GM12878 (cell line): ENCODE measurements at regions not wholly inside any gene's neighbourhood (a gene's known extent, or its start where the extent isn't known, plus 50 kb on each side); places are given as distances from the start of the nearest gene placed in this dataset.
A peak's percentile ranks its signal among the peaks of the same experiment; 100 is the strongest.

Experiments
- ATAC-seq: fragments of 200-7000 bp; cut with Tn5 transposase; 3 replicates; pipeline ENCODE4 v1.9.1; 2020; ENCODE audit warnings: mild to moderate bottlenecking, moderate library complexity
- BruUV-seq: library from RNA; stranded (reverse); fragments of 400-500 nt; replicated peaks from 2 replicates; lab custom pipeline; 2021; lab: Mats Ljungman, UMichigan
- CTCF ChIA-PET: fragments of 300-600 bp; sonication (Branson Sonifier 250); formaldehyde crosslinking; extraction: SDS; loops from one replicate; lab custom pipeline; 2021; ENCODE audit warnings: inconsistent platforms; lab: Yijun Ruan, JAX
- POLR2A ChIA-PET: fragments of 350-600 bp; formaldehyde crosslinking; extraction: SDS; loops from one replicate; lab custom pipeline; 2021; ENCODE audit warnings: inconsistent platforms; lab: Charles Lee
- RAD21 ChIA-PET: fragments of 300-600 bp; sonication (Branson Sonifier 250); formaldehyde crosslinking; loops from one replicate; lab custom pipeline; 2023; ENCODE audit warnings: antibody characterized with exemption; ENCODE audit not compliant: unreplicated experiment; lab: Charles Lee
- SMC1A ChIA-PET: fragments of 300-600 bp; sonication (Branson Sonifier 250); formaldehyde crosslinking; loops from one replicate; lab custom pipeline; 2023; ENCODE audit not compliant: unreplicated experiment, uncharacterized antibody; lab: Charles Lee
- DNase-seq: peaks from one replicate; pipeline ENCODE4 v3.0.0-alpha.2; 2011; ENCODE audit warnings: low read depth, low spot score
- FAIRE-seq: peaks from 3 replicates; lab custom pipeline; 2011; peaks lifted over from hg19 to GRCh38; lab: Jason Lieb, UNC
- H2AFZ ChIP-seq: 2 replicates; pipeline ENCODE4 v1.6.0; 2011; ENCODE audit warnings: low read depth, low read length, control low read depth; ENCODE audit not compliant: control insufficient read depth
- H3K27ac ChIP-seq: 2 replicates; pipeline ENCODE4 v1.5.1; 2011; ENCODE audit warnings: control low read depth; ENCODE audit not compliant: control insufficient read depth, insufficient read depth
- H3K27me3 ChIP-seq, 2 experiments: replicated peaks in 1 of 2; 2 replicates each; pipeline versions ENCODE4 v1.6.0 to v1.6.1; 2011; ENCODE audit warnings: low read length in 1 of 2; ENCODE audit not compliant: control insufficient read depth in 2 of 2, insufficient read depth in 2 of 2
- H3K36me3 ChIP-seq, 2 experiments: 2 replicates each; pipeline ENCODE4 v1.5.1; 2011; ENCODE audit warnings: low read length in 1 of 2; ENCODE audit not compliant: control insufficient read depth in 2 of 2, insufficient read depth in 2 of 2
- H3K4me1 ChIP-seq: 2 replicates; pipeline ENCODE4 v1.6.1; 2011; ENCODE audit warnings: mild to moderate bottlenecking, low read length, moderate library complexity, mixed read lengths; ENCODE audit not compliant: control insufficient read depth, insufficient read depth
- H3K4me2 ChIP-seq: 2 replicates; pipeline ENCODE4 v1.6.0; 2011; ENCODE audit warnings: control low read depth; ENCODE audit not compliant: control insufficient read depth, insufficient read depth
- H3K4me3 ChIP-seq: fragments of 200-600 bp; sonication (generic); 2 replicates; pipeline ENCODE4 v1.5.1; 2016
- H3K79me2 ChIP-seq: 2 replicates; pipeline ENCODE4 v1.6.0; 2011; ENCODE audit warnings: low read length; ENCODE audit not compliant: control insufficient read depth, insufficient read depth
- H3K9ac ChIP-seq: 2 replicates; pipeline ENCODE4 v1.8.0; 2011; ENCODE audit warnings: low read length, control low read depth, mixed read lengths; ENCODE audit not compliant: control insufficient read depth, insufficient read depth
- H3K9me3 ChIP-seq: replicated peaks from 3 replicates; pipeline ENCODE4 v1.5.1; 2011; ENCODE audit warnings: mild to moderate bottlenecking, low read length; ENCODE audit not compliant: control insufficient read depth, insufficient read depth
- H4K20me1 ChIP-seq: 2 replicates; pipeline ENCODE4 v1.6.0; 2011; ENCODE audit not compliant: control insufficient read depth, insufficient read depth
- BCL3 ChIP-seq: IDR thresholded peaks from 2 replicates; pipeline ENCODE4 v1.6.1; 2011; ENCODE audit warnings: borderline replicate concordance, low read depth, mild to moderate bottlenecking, moderate library complexity, low read length; ENCODE audit not compliant: insufficient read depth, poor library complexity, severe bottlenecking
- BMI1 ChIP-seq: fragments of 450-650 bp; IDR thresholded peaks from 2 replicates; pipeline ENCODE4 v1.6.1; 2016; ENCODE audit warnings: mild to moderate bottlenecking, moderate library complexity, borderline replicate concordance
- EP300 ChIP-seq, 2 experiments: fragments of 150-350 bp in 1 of 2; IDR thresholded peaks; 2 replicates each; pipeline ENCODE4 v1.6.1; 2011 to 2012; ENCODE audit warnings: low read depth in 2 of 2, low read length in 2 of 2, borderline replicate concordance in 1 of 2, improper control_type of control experiment in 1 of 2, inconsistent platforms in 1 of 2; ENCODE audit not compliant: control insufficient read depth in 1 of 2
- JUNB ChIP-seq: IDR thresholded peaks from 2 replicates; pipeline ENCODE4 v1.6.1; 2016; ENCODE audit warnings: antibody characterized with exemption, mild to moderate bottlenecking
- JUND ChIP-seq: IDR thresholded peaks from 2 replicates; pipeline ENCODE4 v1.6.1; 2012; ENCODE audit warnings: low read depth, mild to moderate bottlenecking, low read length, improper control_type of control experiment, moderate library complexity
- MLLT1 ChIP-seq: fragments of 450-650 bp; IDR thresholded peaks from 2 replicates; pipeline ENCODE4 v1.6.1; 2016; ENCODE audit warnings: mild to moderate bottlenecking
- MTA2 ChIP-seq: fragments of 450-650 bp; IDR thresholded peaks from 2 replicates; pipeline ENCODE4 v1.6.1; 2016; ENCODE audit warnings: low read depth, mild to moderate bottlenecking, moderate library complexity
- NFYB ChIP-seq: IDR thresholded peaks from 2 replicates; pipeline ENCODE4 v1.6.1; 2011; ENCODE audit warnings: low read depth, mild to moderate bottlenecking, low read length, improper control_type of control experiment, moderate library complexity; ENCODE audit not compliant: insufficient read depth
- RUNX3 ChIP-seq: IDR thresholded peaks from 2 replicates; pipeline ENCODE4 v1.6.1; 2012; ENCODE audit warnings: low read length, inconsistent platforms
- USF2 ChIP-seq: IDR thresholded peaks from 2 replicates; pipeline ENCODE4 v1.6.1; 2011; ENCODE audit warnings: low read depth, low read length, improper control_type of control experiment, borderline replicate concordance
- ZZZ3 ChIP-seq: IDR thresholded peaks from 2 replicates; pipeline ENCODE4 v1.6.1; 2011; ENCODE audit warnings: low read depth; ENCODE audit not compliant: control insufficient read depth, insufficient read length
- WGBS: methylation state at CpG from one replicate; pipeline ENCODE4 v1.1.6; 2016; ENCODE audit warnings: low lambda C conversion rate; ENCODE audit not compliant: insufficient replicate concordance, insufficient coverage; ENCODE audit errors: missing lambda C conversion rate; 5-methylcytosine and 5-hydroxymethylcytosine counted together
- in situ Hi-C: fragments of 300-500 bp; cut with MboI; formaldehyde crosslinking; loops from 9 replicates; pipeline ENCODE4 v1.14.3; 2018; ENCODE audit warnings: mixed read lengths
- intact Hi-C: fragments of 100-400 bp; cut with micrococcal nuclease; formaldehyde crosslinking; loops from one replicate; pipeline ENCODE4 v1.14.2; 2022; ENCODE audit not compliant: unreplicated experiment

- Histone ChIP-seq H3K4me1 (peaks cover 7% of the 10 kb centered on the region), H3K27ac (no peak overlapping the region), H3K9ac (no peak overlapping the region), H2AFZ (no peak overlapping the region), H4K20me1 (no peaks in the 10 kb centered on the region), H3K27me3 (no peaks in the 10 kb centered on the region; a peak in 1 of 4 replicates), H3K4me3 (no peak overlapping the region), H3K9me3 (no peaks in the 10 kb centered on the region; the same call in 1 of the 3 replicates), H3K79me2 (no peaks in the 10 kb centered on the region), H3K4me2 (no peak overlapping the region), H3K36me3 (no peaks in the 10 kb centered on the region)
- ChIA-PET CTCF (no interaction called here), POLR2A (no interaction called here), SMC1A (interaction anchor here (1.4 kb wide), 1 partner anchor 25 kb away, joined by 3 read pairs; no protein-coding TSS in a partner anchor), RAD21 (no interaction called here)
- BruUV-seq, result no TSS peak
- in situ Hi-C loops (no loop called here), intact Hi-C loops (no loop called here)
- FAIRE-seq, result no peak
- ATAC-seq, result no peak
- TF ChIP-seq NFYB (0 out of 2 replicates have a peak, but pooled peaks have one; percentile 9), JUNB (no peak)
- DNase-seq, result no peak
- WGBS, result 17% methylated on average over 3 of the region's 3 CpGs
Measured at GRCh38 chr12:24379433-24379832, 430.0 kb upstream of the SOX5 start.

- no peak overlapping the region for H2AFZ ChIP-seq
- intact Hi-C loops, result no loop called here
- H3K9me3 ChIP-seq, result no peaks in the 10 kb centered on the region; the same call in 1 of the 3 replicates
- no peaks in the 10 kb centered on the region for H3K79me2 ChIP-seq
- SMC1A ChIA-PET, result interaction anchor here (1.3 to 1.6 kb wide), 3 partner anchors 20 to 94 kb away, joined by 3 to 5 read pairs (median 4); no protein-coding TSS in a partner anchor
- CTCF ChIA-PET, result interaction anchor here (1.0 to 1.5 kb wide), 2 partner anchors 8 to 271 kb away, joined by 3 read pairs; no protein-coding TSS in a partner anchor
- H3K27ac ChIP-seq, result no peak overlapping the region
- no peak for DNase-seq
- no peak overlapping the region for H3K4me3 ChIP-seq
- no peaks in the 10 kb centered on the region; a peak in 1 of 4 replicates for H3K27me3 ChIP-seq
- in situ Hi-C loops, result no loop called here
- no peak for TF ChIP-seq ZZZ3
- no peak for TF ChIP-seq MLLT1
- peak in 1 of 2 experiments; percentile 22; a peak in 1 of 4 replicates for TF ChIP-seq EP300 (IDR thresholded peaks at IDR 0.05; ENCODE audit: borderline replicate concordance in 1 of 2, control insufficient read depth in 1 of 2, low read depth in 2 of 2, low read length in 2 of 2)
- no peak for TF ChIP-seq JUND
- TF ChIP-seq USF2, result no peak
- peak; percentile 55; the same call in 1 of the 2 replicates for TF ChIP-seq MTA2
- no peak for TF ChIP-seq BCL3
- no peak for TF ChIP-seq RUNX3
- no peak for TF ChIP-seq BMI1
- RAD21 ChIA-PET, result interaction anchor here (0.6 to 1.1 kb wide), 2 partner anchors 39 to 333 kb away, joined by 3 read pairs; no protein-coding TSS in a partner anchor
- 2% methylated on average over 10 of the region's 10 CpGs for WGBS
- H3K36me3 ChIP-seq, result no peaks in the 10 kb centered on the region
- BruUV-seq, result no TSS peak
- peak; percentile 90 for ATAC-seq
- peaks cover 7% of the 10 kb centered on the region for H3K4me1 ChIP-seq
- FAIRE-seq, result no peak
- no peak overlapping the region for H3K9ac ChIP-seq
- H4K20me1 ChIP-seq, result no peaks in the 10 kb centered on the region
- POLR2A ChIA-PET, result no interaction called here
- no peak overlapping the region for H3K4me2 ChIP-seq
Measured at GRCh38 chr12:24378548-24379407, 429.3 kb upstream of the SOX5 start.
